DND-41 (cell line): ENCODE measurements at regions not wholly inside any gene's neighbourhood (a gene's known extent, or its start where the extent isn't known, plus 50 kb on each side); places are given as distances from the start of the nearest gene placed in this dataset.

Experiments
- ATAC-seq: fragments of 200-7000 bp; cut with Tn5 transposase; 3 replicates; pipeline ENCODE4 v1.9.1; 2021; ENCODE audit warnings: low read depth; ENCODE audit not compliant: insufficient read depth
- DNase-seq: peaks from one replicate; pipeline ENCODE4 v3.0.0-alpha.2; 2020
- H2AFZ ChIP-seq: 2 replicates; pipeline ENCODE4 v1.6.0; 2012; ENCODE audit warnings: low read depth, low read length
- H3K27ac ChIP-seq: 2 replicates; pipeline ENCODE4 v1.5.1; 2012; ENCODE audit warnings: low read length, inconsistent platforms
- H3K27me3 ChIP-seq: fragments of 200-600 bp; sonication (generic); 2 replicates; pipeline ENCODE4 v1.6.0; 2012; ENCODE audit warnings: low read length, mild to moderate bottlenecking, inconsistent platforms; ENCODE audit not compliant: insufficient read depth, poor library complexity
- H3K36me3 ChIP-seq: 2 replicates; pipeline ENCODE4 v1.5.1; 2012; ENCODE audit warnings: low read length, inconsistent platforms; ENCODE audit not compliant: insufficient read depth
- H3K4me1 ChIP-seq: 2 replicates; pipeline ENCODE4 v1.5.1; 2012; ENCODE audit warnings: mild to moderate bottlenecking, low read length; ENCODE audit not compliant: insufficient read depth
- H3K4me2 ChIP-seq: 2 replicates; pipeline ENCODE4 v1.6.0; 2012; ENCODE audit warnings: mild to moderate bottlenecking, moderate library complexity, low read length, inconsistent platforms; ENCODE audit not compliant: insufficient read depth
- H3K4me3 ChIP-seq, 2 experiments: fragments of 200-600 bp in 1 of 2; shearing (Covaris generic) in 1 of 2; 2 replicates each; pipeline ENCODE4 v1.5.1; 2012 to 2016; ENCODE audit warnings: inconsistent platforms in 2 of 2, low read length in 2 of 2, mild to moderate bottlenecking in 2 of 2, low read depth in 1 of 2, moderate library complexity in 1 of 2
- H3K79me2 ChIP-seq: 2 replicates; pipeline ENCODE4 v1.6.0; 2012; ENCODE audit warnings: low read length, inconsistent platforms; ENCODE audit not compliant: insufficient read depth
- H3K9ac ChIP-seq: 2 replicates; pipeline ENCODE4 v1.6.0; 2012; ENCODE audit warnings: low read depth, mild to moderate bottlenecking, inconsistent platforms, low read length, moderate library complexity
- H3K9me3 ChIP-seq: 2 replicates; pipeline ENCODE4 v1.5.1; 2012; ENCODE audit warnings: low read length, moderate library complexity, mild to moderate bottlenecking, inconsistent platforms; ENCODE audit not compliant: insufficient read depth, severe bottlenecking
- H4K20me1 ChIP-seq: 2 replicates; pipeline ENCODE4 v1.6.0; 2012; ENCODE audit warnings: low read length; ENCODE audit not compliant: insufficient read depth
- EZH2 ChIP-seq: IDR thresholded peaks from 3 replicates; pipeline ENCODE4 v1.6.1; 2012; ENCODE audit warnings: borderline replicate concordance, low read depth, mild to moderate bottlenecking, moderate library complexity, low read length, inconsistent platforms; ENCODE audit not compliant: severe bottlenecking
- TF ChIP-seq, protein P1 (sequence below): IDR thresholded peaks from 2 replicates; pipeline ENCODE4 v1.5.1; 2012; ENCODE audit warnings: borderline replicate concordance, low read length, moderate library complexity, mild to moderate bottlenecking; ENCODE audit not compliant: poor library complexity, severe bottlenecking; ENCODE audit errors: extremely low read depth

DNA sequence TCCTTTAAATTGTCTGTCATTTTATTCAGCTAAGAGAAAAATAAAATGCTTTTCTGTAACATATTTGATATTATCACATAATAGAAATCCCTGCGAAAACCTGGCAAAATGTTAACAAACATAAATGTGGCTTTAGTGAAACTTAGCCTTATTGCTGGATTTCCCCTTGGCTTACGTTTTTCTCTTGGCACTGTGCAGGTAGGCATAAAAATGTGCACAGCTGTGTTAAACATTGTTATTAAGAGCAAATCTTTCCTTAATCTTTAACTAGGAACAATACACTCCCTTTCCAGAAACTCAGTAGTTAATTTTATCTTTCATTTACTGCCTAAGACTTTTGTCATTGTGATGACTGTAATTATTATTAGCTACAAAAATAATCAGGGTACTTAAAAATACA lies 202.4 kb upstream of the GNPDA2 start:
- Histone ChIP-seq H3K9ac (no peak overlapping the region), H4K20me1 (no peaks in the 10 kb centered on the region), H3K79me2 (no peaks in the 10 kb centered on the region), H3K36me3 (no peaks in the 10 kb centered on the region), H2AFZ (no peak overlapping the region), H3K9me3 (no peaks in the 10 kb centered on the region), H3K4me3 (no peak overlapping the region), H3K4me1 (no peaks in the 10 kb centered on the region), H3K27me3 (no peaks in the 10 kb centered on the region), H3K27ac (no peak overlapping the region), H3K4me2 (no peak overlapping the region)
- TF ChIP-seq EZH2, result no peak
- TF ChIP-seq, protein P1, sequence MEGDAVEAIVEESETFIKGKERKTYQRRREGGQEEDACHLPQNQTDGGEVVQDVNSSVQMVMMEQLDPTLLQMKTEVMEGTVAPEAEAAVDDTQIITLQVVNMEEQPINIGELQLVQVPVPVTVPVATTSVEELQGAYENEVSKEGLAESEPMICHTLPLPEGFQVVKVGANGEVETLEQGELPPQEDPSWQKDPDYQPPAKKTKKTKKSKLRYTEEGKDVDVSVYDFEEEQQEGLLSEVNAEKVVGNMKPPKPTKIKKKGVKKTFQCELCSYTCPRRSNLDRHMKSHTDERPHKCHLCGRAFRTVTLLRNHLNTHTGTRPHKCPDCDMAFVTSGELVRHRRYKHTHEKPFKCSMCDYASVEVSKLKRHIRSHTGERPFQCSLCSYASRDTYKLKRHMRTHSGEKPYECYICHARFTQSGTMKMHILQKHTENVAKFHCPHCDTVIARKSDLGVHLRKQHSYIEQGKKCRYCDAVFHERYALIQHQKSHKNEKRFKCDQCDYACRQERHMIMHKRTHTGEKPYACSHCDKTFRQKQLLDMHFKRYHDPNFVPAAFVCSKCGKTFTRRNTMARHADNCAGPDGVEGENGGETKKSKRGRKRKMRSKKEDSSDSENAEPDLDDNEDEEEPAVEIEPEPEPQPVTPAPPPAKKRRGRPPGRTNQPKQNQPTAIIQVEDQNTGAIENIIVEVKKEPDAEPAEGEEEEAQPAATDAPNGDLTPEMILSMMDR, result no peak
- no peak for DNase-seq
- ATAC-seq, result no peak

DNA sequence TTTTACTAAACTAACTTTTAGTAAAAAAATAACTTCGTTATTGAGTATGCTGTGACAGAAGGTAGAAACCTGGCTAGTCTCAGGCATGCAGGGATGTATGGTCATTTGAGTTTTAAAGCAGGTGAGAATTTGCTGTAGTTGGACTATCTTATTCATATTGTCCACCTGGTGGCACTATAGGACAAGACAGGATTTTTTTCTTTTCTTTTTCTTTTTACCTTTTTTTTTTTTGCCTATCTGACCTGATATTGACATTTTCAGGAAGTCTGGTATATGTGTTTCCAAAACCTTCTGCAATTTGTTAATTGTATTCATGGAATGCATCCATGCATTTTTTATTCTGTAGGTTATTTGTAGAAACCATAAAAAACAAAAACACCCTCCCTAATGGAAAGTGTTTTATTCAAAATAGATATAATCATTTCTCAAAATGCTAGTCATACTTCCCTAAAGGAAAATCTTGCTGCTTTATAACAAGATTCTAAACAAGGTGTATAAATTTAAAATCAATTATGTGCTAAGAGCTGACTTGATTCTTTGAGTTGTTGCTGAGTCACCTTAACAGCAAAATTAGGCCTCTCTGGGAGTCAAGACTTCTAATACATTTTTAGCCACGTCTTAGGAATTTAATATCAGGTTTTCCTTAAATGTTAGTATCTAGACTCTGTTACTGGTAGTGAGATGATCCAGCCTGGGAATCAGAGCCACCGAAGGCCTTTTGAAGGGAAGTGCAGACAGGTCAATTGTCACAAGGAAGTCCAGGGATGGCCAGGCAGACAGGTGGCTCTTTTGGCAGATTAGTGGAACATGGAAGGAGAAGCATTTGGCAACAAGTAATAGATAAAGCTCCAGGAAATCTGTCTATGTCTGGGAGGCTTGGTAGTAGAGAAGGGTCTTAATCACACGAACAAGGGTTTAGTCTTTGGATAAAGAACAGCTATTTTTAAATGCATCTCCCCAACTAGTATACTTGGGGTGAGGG lies 201.3 kb upstream of the GNPDA2 start:
- Histone ChIP-seq H3K4me1 (no peaks in the 10 kb centered on the region), H3K27ac (no peak overlapping the region), H3K79me2 (no peaks in the 10 kb centered on the region), H3K9ac (no peak overlapping the region), H3K4me2 (no peak overlapping the region), H3K4me3 (no peak overlapping the region), H3K36me3 (no peaks in the 10 kb centered on the region), H2AFZ (no peak overlapping the region), H4K20me1 (no peaks in the 10 kb centered on the region), H3K27me3 (no peaks in the 10 kb centered on the region), H3K9me3 (no peaks in the 10 kb centered on the region)
- no peak for TF ChIP-seq EZH2
- TF ChIP-seq, protein P1, result peak; percentile 59
- DNase-seq (no peak), ATAC-seq (no peak)

DNA sequence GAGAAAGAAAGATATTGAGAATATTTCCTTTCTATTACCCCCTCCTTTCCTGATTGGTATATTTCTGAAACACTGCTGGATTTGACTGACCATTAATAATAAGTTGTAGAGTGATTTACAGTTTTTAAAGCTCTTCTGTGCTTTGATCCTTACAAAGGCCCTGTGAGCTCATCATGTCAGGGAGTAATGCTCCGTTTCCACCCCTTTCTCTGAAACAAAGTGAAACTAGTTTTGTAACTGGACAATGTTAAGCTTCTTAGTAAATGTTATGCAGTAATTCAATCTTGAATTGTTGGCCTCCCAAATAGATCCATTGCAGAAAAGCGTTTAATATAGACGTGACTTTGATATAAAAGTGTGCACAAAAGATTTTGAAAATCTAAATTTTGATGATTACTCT lies 190.1 kb upstream of the GNPDA2 start:
- H3K79me2 ChIP-seq, result no peaks in the 10 kb centered on the region
- no peaks in the 10 kb centered on the region for H3K4me1 ChIP-seq
- H3K9me3 ChIP-seq, result no peaks in the 10 kb centered on the region
- H3K36me3 ChIP-seq, result no peaks in the 10 kb centered on the region
- H3K9ac ChIP-seq, result no peak overlapping the region
- TF ChIP-seq, protein P1, result no peak
- H2AFZ ChIP-seq, result no peak overlapping the region
- H3K4me3 ChIP-seq, result no peak overlapping the region
- H3K4me2 ChIP-seq, result no peak overlapping the region
- no peak overlapping the region for H3K27ac ChIP-seq
- no peak for ATAC-seq
- no peaks in the 10 kb centered on the region for H3K27me3 ChIP-seq
- DNase-seq, result no peak
- no peaks in the 10 kb centered on the region for H4K20me1 ChIP-seq

DNA sequence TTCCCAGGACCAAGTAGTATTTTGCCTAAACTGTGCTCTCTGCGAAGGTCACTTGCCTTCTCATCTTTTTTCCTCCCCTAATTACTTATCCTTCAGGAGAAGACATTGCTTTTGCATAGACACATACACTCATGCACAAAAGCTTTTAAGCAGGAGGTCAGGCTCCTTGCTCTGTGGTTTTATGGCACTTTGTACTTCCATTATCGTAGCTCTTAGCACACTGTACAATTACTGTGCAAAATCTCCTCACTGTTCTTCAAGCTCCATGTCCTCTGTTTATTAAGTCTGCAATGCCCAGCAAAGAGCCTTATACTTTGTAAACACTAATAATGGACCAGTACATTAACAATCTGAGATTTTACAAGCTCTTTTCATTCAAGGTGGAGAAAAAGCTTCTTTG lies 188.4 kb upstream of the GNPDA2 start:
- ATAC-seq, result no peak
- no peak overlapping the region for H3K27ac ChIP-seq
- no peak overlapping the region for H3K4me3 ChIP-seq
- no peaks in the 10 kb centered on the region for H3K79me2 ChIP-seq
- no peaks in the 10 kb centered on the region for H3K9me3 ChIP-seq
- no peaks in the 10 kb centered on the region for H3K36me3 ChIP-seq
- no peaks in the 10 kb centered on the region for H3K4me1 ChIP-seq
- H4K20me1 ChIP-seq, result no peaks in the 10 kb centered on the region
- no peak overlapping the region for H3K4me2 ChIP-seq
- no peak for DNase-seq
- no peak overlapping the region for H3K9ac ChIP-seq
- TF ChIP-seq, protein P1, result no peak
- no peak for TF ChIP-seq EZH2
- H2AFZ ChIP-seq, result no peak overlapping the region
- no peaks in the 10 kb centered on the region for H3K27me3 ChIP-seq
